ENCODE measurements at regions not wholly inside any gene's neighbourhood (a gene's known extent, or its start where the extent isn't known, plus 50 kb on each side); places are given as distances from the start of the nearest gene placed in this dataset.

GRCh38 chr13:70708775-70709174 lies 600.5 kb upstream of the KLHL1 start:
- no peak for TF ChIP-seq POLR2A (IDR thresholded peaks at IDR 0.05)
- no peak for TF ChIP-seq CTCF (IDR thresholded peaks at IDR 0.05)
- TF ChIP-seq EP300 (IDR thresholded peaks at IDR 0.05) = no peak

All from ovary (tissue), 3 donors.